Skin of body (tissue), 1 donor: ENCODE measurements at regions not wholly inside any gene's neighbourhood (a gene's known extent, or its start where the extent isn't known, plus 50 kb on each side); places are given as distances from the start of the nearest gene placed in this dataset.
"Not testable (repeated sequence)": the region's sequence is repeated elsewhere in the genome, so short reads cannot be mapped to it uniquely, and the experiment has no call there.

Experiments
- DNase-seq: peaks from one replicate; lab custom pipeline; 2025; lab: John Stamatoyannopoulos, UW

DNA sequence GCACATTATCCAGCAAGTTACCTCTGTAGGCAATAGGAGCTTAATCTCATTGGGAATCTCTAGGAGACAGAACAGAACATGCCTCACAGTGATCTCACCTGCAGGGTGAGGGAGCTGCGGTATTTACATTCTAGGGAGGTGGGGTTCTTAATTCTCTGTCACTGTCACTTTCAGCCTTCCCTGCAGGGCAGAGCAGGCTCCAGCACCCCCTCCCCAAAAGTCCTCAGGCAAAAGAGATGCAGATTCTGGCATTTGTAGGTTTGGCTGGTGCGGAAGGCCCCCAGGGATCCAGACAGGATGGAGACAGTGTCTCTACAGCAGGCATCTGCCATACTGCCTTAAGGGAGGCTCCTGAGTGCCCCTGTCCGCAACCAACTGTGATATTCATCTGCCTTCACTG, 166.4 kb upstream of the ATP6AP2 start:
- no peak for DNase-seq

DNA sequence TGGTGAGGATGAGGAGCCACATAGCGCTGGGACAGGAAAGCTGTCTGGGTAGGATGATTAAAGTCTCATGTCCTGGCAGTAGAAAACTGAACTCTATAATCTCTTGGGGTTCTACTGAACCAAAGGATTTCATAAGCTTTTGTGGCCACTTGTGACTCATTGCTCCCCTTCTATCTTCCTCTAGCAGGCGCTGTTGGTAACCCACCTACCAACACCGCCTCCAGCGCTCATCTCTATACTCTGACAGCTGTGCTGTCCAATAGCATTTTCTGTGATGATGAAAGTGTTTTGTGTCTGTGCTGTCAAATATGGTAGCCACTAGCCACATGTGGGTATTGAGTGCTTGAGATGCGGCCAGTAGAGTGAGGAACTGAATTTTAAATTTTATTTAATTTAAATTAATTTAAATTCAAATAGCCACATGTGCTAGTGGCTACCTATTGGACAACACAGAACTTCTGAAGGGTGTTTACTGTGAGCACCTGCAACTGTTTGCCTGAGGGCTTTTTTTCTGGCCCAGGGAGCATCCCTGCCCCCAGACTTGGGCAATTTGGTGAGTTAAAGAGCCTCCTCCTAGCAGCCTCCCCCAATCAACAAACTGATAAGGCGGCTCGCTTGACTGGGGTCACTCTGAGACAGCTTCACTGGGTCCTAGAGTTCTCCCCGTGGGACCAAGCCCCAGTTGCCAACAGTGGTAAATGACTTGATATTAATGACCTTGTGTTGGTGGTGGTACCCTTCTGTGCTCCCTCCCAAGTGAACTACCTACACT, 169.2 kb upstream of the ATP6AP2 start:
- DNase-seq, result no peak

DNA sequence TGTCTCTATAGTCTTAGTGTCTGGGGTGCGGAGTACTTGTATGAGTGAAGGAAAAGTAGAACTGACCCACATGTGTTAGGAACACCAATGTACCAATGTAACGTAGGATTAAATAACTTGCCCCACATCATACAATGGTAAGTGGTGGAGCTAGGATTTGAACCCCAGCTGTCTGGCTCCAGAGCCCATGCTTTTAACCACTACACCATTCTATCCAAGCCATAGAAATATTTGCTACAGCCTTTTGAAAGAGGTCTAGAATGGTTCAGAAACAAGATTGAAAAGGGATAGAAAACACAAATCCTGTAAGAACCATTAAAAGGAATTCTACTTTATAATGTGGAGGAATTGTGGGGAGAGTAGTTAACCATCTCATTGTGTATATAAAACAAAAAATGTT, 169.9 kb upstream of the ATP6AP2 start:
- no peak for DNase-seq

DNA sequence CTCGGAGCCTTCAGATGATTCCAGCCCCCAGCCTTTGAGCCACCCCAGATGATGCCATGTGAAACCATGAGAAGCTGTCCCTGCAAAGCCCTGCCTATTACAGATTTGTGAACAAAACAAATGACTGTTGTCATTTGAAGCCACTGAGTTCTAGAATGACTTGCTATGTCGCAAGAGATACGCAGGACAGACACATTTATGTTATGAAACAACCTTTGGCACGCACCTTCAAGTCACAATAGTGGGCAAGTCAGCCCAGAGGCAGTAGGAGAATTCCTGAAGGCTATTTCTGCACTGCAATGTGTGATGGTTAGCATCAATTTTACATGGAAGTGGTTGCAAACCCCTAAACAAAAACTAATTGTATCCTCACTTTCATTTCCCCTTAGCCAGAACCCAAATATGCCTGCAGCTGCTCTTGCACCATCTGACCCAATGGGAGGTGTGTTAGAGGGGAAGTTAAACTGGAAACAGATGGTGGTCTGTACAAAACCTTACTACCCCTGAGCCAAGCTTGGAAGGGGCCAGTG, 174.4 kb upstream of the ATP6AP2 start:
- peak; percentile 3 for DNase-seq

DNA sequence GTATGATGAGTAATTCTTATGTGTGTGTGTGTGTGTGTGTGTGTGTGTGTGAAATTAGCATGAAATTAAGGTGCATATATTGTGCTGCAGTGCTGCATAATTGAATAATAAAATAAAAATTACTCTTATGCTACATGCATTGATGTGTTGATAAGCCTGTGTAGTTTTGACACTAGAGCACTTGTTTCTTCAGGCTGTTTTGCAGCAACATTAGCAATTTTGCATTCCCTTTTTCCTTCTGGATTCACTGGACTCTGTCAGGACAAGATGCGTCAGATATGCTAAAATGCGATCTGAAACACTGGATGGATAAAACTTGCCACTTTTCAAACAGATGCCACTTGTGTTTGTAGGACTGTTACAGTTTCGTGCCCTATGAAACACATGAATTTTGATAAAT, 175.4 kb upstream of the ATP6AP2 start:
- DNase-seq, result no peak

DNA sequence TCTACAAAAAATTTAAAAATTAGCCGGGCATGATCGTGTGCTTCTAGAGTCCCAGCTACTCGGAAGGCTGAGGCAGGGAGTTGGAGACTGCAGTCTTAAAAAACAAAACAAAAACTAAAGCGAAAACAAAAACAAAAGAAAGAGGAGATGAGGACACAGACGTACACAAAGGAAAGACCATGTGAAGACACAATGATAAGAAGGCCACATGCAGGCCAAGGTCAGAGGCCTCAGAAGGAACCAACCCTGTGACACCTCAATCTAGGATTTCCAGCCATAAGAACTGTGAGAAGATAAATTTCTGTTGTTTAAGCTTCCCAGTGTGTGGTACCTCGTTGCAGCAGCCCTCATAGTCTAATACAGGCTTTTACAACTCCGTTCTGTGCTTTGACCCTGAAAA, 177.0 kb upstream of the ATP6AP2 start:
- DNase-seq, result no peak

DNA sequence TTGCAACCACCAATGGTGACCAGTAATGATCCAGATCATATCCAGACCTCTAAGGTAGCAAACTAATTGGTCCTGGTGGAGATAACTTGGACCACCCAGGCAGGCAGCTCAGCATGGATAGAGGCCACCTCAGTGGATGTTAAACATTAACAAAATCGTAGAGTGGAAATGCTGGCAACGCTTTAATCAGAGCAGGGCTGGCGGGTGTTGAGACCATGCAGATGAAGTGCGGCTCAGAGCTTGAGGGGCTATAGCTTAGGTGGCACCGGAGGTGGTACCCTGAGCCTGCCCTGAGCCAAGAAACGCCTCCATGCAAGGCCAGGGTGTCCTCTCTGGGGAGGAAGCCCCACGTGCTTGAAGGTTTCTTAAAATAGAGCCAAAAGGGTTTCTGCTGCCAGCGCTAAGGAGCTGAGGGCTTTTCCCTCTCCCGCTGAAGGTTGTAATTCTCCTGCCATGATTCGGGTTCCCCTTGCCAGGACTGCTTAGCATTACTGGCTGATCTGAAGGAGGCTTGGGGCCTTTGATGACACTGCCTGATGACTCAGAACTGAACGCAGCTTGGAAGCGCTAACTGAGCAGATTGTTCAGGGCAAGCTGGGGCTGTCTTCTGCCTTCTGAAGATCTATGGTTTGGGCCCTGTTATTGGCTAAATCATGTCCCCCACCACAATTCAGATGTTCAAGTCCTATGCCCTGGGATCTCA, 177.8 kb upstream of the ATP6AP2 start:
- DNase-seq, result peak; percentile 38

DNA sequence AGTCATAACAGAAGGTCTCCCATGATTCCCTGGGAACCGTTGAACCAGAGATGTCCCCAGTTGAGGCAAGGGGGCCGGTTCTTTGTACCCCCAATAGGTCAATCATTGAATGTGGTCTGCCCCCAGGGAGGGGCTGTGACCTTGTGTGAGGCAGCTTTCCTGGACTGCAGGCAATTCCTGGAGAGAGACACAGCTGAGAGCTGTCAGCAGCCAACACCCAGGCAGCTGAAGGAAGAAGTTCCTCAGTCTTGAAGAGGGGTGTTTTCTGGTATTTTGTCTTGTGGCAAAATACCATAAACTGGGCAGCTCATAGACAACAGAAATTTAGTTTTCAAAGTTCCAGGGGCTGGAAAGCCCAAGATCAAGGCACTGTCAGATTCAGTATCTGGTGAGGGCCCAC, 185.7 kb upstream of the ATP6AP2 start:
- no peak for DNase-seq

DNA sequence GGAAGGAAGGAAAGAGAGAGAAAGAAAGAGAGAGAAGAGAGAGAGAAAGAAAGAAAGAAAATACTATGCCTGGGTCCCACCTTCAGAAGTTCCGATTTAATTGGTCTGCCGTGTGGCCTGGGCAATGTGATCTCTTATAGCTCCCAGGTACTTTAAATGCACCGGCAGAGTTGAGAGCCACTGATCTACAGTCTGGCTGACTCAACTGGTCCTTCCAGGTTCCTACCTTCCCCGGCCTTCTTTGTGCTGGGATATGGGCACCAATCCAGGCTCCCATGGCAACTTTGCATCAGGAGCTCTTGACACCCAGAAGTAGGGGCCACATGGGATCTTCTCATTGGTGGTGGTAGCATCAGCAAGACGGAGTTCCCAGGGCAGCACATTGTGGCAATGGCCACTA, 186.5 kb upstream of the ATP6AP2 start:
- no peak for DNase-seq

DNA sequence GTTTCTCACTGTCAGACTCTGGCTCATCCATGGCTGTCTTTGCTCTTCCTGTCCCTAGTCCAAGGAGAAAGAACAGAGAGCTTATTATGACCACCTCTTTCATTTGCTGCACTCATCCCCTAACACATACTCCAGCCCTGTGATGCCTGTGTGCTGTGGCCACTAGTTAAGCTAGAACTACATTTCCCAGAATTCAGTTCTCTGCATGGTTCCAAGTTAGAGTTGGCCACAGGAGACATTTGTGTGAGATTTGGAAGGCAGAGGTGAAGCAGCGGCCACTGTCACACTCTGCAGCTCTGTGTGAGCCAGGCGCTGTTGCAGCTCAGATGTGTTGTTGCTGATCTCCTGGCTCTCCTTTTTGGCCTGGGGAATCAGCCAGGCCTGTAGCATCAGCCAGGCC, 188.2 kb upstream of the ATP6AP2 start:
- no peak for DNase-seq

DNA sequence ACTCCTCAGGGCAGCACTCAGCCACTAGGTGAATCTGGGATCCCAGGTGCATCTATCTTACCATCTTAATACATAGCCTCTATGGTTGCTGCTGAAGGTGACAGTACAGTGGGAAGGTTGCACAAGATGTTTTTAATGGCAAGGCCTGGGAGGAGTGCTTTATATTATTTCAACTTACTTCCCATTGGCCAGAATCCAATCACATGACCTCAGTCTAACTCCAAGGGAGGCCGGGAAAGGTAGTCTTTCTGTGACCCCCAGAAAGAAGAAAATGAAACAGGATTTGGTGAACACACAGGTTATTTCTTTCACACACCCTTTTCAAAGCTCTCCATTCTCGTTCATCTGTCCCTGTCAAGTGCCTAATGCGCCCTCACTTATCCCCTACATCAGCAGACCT, 189.1 kb upstream of the ATP6AP2 start:
- DNase-seq, result no peak

DNA sequence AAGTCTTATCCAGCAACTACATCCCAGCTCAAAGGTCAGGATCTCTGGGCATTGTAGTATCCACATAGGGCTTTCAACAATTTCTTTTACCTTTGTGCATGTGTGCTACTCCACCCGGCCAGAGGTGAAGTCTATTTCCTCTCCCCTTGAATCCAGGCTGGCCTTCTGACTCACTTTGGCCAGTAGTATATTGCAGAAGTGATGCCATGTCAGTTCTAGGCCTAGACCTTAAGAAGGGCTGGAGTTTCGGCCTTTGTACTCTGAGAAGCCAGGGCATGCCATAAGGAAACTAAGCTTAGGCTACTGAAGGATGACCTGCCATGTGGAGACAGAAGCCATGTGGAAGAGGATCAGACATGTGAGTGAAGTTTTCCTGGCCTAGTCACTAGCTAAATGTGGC, 191.2 kb upstream of the ATP6AP2 start:
- no peak for DNase-seq

DNA sequence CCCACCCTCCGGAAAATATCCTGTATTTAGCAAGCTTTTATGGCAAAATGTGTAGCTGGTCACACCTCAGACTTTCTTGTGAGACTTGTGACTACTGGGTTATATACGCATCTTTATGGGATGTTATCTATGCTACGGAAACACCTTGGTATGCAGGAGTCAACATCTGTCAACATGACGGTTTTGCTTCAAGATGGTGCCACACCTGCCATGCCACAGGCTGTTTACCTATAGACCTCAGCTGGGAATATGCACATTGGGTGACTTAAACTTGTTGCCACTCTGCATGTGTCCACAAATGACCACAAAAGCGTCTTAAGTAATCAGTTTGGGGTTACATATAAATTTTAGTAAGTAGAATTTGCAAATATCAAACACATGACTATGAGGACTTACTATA, 192.3 kb upstream of the ATP6AP2 start:
- DNase-seq, result no peak

DNA sequence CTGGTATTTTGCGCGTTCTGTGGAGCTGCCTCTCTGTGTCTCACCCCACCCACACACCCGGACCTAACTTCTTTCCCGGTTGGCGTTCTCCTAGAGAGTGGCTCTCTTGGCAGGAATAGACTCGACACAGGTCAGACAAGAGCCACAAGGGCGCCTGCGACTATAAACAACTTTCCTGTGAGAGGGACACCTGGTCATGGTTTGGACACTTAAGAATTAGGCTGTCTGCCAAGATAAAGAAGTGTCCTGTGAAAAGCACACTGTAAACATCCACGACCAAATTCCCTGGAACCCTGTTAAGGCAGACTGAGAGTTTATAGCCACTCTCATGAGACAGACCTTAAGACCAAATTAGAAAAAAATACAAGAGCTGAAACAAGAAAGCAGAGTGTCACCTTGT, 192.9 kb upstream of the ATP6AP2 start:
- DNase-seq, result not testable (repeated sequence)

DNA sequence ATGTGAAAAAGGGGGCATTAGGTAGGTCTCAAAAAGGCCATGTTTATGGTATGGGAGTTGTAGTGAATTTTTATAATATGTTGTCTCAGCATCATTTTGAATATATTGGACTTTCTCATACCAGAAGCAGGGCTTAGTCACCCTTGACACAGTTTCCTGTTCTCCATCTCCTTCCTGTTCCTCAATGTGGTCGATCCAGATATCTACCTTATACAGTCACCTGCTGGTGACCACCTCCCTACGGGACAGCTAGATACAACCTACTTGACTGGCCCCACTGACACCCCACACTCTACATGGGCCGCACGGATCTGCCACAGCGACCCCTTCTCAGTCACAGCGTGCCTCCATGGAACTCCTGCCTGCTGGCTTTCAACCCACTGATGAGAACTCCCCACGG, 193.5 kb upstream of the ATP6AP2 start:
- DNase-seq, result not testable (repeated sequence)

DNA sequence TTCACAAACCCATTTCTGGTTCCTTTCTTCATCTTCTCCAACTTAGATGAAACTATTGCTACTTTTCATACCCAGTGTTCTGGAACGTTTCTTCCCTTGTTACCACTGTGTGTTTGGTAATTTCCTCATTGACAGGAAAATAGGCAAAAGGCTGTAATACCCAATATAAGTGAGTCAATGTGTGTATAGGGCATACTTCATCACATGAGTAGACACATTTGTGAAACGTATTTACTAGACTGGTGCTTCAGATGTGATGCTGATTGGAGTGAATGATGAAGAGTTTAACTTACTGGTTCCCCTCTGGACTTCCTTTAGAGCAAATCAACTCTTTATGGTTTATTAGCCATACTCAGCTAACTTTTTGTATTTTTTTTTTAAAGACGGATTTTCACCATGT, 195.1 kb upstream of the ATP6AP2 start:
- DNase-seq, result no peak

DNA sequence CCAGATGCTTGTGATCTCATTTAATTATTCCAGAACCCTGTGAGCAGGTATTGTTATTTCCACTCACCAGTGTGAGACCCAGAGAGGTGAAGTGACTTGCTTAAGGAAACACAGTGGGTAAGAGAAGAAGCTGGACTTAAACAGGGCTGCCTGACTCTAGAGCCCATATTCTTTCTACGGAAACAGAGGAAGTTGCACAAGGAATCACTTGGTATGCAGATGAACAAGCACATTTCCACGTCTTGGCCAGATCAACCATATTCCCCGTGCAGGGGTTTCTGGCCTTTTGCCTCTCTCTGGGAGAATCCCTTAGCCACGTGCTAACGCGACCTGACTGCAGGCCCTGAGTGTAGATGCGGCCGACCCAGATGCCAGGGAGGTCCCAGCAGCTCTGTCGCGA, 195.5 kb upstream of the ATP6AP2 start:
- DNase-seq, result no peak

DNA sequence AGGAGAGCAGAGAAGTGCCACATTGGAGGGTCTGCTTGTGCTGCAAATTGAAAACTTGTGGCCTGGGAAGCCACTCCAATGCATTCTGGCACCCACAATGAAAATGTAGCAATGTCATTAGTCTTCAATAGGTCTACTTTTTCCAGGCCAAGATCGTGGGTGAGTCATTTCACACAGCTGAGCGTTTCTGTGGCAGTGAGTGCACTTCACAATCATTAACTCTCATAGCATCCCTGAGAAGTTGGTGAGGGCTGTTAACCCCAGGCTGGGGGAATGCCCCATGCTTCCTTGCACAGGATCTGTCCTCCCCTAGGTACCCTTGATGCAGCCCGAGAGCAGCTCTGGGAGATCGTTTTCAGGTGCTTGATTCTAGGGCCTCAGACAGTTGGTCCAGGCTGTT, 196.8 kb upstream of the ATP6AP2 start:
- DNase-seq, result no peak

DNA sequence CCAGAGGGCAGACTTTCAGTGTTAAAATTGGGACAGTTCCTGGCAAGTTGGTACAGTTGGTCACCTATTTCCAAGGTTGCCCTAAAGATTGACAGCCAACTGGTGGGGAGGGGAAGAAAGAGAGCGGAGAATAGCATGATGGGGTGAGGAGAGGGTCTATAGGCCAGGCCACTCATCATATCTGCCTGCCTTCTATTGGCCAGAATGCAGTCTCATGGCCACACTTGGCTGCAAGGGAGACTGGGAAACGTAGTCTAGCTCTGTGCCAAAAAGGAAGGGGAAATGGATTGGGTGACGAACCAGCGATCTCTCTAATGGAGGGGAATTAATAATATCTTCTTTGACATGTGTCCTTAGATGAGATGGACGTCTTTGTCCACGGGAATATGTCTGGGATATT, 197.4 kb upstream of the ATP6AP2 start:
- no peak for DNase-seq

DNA sequence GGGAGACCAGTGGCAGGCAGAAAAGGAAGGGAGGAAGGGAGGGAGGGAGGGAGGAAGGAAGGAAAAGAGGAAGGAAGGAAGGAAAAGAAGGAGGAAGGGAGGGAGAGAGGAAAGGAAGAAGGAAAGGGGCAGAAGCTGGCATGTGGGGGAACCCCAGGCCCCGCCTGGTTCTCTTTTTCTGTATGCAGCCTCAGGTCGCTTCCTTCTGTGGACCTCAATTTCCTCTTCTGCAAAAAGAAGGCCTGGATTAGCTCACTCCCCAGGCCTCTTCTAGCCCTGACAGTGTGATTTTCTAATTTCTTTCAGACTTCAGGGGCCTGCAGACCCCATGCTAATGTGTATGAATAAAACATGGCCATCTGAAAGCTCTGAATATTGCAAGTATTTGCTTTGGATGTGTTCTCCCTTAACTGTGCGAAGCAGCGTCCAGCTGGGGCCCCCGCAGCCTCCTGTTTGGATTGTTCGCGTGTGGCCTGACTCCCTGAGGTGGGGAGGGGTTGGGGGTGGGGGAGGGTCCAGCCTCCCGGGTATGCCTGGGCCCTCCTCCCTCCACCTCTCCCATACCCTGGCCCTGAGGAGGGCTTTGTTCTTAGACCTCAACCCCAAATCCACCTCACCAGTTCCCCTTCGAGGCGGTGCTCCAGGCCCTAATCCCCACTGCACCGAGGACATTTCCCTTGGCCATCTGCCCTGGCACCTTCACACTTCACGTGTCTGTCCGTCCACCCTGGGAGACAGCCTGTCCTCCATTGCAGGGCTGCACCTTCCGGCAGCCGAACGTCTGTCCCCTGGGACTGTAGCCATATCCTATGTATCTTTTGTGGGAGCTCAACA, 199.9 kb upstream of the ATP6AP2 start:
- DNase-seq, result no peak

DNA sequence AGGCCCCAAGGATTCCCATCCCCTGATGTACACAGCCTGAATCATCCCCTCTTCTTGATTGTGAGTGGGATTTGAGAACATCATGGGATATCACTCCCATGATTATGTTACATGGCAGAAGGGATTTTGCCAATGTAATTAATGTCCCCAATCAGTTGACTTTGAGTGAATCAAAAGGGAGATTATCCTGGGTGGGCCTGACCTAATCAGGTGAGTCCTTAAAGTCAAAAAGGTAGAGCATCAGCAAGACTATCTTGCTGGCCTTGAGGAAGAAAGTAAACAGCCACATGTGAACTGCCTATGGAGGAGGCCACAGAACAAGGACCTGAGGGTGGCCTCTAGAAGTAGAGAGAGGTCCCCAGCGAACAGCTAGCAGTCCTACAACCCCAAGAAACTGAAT, 203.1 kb upstream of the ATP6AP2 start:
- DNase-seq, result no peak

DNA sequence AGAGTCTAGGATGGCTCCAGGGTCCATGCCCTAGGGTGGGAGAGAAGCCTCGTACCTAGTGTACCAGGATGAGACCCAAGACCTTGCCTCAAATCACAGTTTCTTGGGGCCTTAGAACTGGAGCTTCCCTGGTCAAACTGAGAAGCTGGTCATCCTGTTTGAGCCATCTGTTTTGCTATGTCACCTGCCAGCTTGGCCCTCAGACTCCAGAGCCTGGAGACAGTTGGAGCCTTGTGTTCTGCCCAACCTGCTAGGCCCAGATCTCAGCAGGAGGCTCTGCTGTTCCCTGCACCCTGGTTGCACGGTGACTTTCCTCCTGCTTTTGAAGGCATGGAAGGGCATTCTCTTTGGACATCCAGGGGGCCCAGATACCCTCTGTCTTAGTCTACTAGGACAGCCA, 206.3 kb upstream of the ATP6AP2 start:
- no peak for DNase-seq
